Fibroblast of lung (primary cell): ENCODE measurements at regions not wholly inside any gene's neighbourhood (a gene's known extent, or its start where the extent isn't known, plus 50 kb on each side); places are given as distances from the start of the nearest gene placed in this dataset.

Experiments
- EZH2 ChIP-seq: IDR thresholded peaks from 2 replicates; pipeline ENCODE4 v1.5.1; 2012; ENCODE audit warnings: low read length, control low read depth, mild to moderate bottlenecking; ENCODE audit errors: missing control alignments
- TF ChIP-seq, protein P1 (sequence below), 2 donors: IDR thresholded peaks in 1 of 2; conservative IDR thresholded peaks in 1 of 2; 1 replicate in 1 of 2; 2 replicates in 1 of 2; pipeline ENCODE4 v1.5.1; 2011 to 2012; ENCODE audit warnings: low read length in 2 of 2, control low read depth in 1 of 2, inconsistent platforms in 1 of 2, low read depth in 1 of 2, mild to moderate bottlenecking in 1 of 2

DNA sequence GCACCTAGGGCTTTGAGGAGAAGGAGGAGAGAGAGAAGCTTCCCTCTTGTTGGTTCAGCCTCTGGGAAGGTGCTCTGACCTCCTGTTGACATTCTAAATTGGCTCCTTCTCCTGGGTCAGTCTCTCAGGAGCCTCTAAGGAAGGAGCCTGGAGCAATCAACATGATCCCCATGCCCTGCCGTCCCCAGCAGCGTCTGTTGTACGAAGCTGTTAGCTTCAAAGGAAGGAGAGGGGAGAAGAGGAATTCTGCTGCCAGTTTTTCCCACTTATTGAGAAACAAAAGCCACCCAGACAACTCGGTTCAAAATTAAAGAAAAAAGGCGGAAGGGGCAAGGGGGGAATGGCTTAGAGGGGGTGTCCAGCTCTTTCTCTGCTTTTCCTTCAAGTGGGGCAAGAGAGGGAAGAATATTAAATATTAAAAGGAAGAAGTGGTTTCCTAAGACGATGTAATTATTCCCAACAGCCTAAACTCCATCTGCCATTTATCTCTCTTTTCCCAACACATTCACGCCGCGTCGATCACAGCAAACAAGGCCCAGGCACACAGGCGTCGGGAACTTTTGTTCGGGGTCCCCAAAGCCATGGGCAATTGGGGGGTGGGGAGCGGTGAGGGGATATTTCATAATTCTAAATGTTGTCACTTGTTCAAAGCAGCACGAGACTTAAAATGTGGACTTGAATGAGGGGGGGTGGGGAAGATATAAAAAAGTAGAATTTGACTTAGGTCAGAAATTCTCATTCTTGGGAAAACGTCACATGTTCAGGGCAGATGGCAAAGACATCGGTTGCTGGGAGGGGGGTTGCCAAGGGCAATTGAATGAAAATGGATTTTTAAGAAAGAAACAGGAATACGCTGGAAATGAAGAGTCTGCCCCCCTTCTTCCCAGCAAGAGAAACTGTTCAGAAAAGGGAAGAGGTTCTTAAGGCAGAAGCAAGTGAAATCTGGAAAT lies 116.8 kb upstream of the CACNA1A start:
- TF ChIP-seq, protein P1, sequence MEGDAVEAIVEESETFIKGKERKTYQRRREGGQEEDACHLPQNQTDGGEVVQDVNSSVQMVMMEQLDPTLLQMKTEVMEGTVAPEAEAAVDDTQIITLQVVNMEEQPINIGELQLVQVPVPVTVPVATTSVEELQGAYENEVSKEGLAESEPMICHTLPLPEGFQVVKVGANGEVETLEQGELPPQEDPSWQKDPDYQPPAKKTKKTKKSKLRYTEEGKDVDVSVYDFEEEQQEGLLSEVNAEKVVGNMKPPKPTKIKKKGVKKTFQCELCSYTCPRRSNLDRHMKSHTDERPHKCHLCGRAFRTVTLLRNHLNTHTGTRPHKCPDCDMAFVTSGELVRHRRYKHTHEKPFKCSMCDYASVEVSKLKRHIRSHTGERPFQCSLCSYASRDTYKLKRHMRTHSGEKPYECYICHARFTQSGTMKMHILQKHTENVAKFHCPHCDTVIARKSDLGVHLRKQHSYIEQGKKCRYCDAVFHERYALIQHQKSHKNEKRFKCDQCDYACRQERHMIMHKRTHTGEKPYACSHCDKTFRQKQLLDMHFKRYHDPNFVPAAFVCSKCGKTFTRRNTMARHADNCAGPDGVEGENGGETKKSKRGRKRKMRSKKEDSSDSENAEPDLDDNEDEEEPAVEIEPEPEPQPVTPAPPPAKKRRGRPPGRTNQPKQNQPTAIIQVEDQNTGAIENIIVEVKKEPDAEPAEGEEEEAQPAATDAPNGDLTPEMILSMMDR (conservative IDR thresholded peaks at IDR 0.05 in 1 of 2, IDR thresholded peaks at IDR 0.05 in 1 of 2; ENCODE audit: low read depth in 1 of 2, low read length in 2 of 2) = no peak
- no peak for TF ChIP-seq EZH2
